ENCODE measurements at regions not wholly inside any gene's neighbourhood (a gene's known extent, or its start where the extent isn't known, plus 50 kb on each side); places are given as distances from the start of the nearest gene placed in this dataset.

DNA sequence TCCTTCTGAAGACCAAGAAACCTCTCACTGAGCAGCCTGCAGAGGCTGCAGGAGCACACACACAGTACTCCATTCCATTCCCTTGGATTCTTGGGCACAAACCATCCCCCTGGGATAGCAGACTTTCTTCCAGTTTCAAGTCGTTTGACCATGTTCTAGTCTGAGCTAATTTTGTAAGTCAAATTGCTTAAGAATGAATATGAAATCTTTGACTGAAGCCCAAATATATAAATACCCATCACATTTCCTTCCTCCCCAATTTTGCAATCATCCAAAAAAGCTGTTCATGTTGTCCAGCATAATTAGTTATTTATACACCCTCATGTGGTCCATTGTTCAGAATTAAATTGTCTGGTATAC lies 231.2 kb upstream of the TPRG1 start:
- intact Hi-C loops (cut with micrococcal nuclease) = no loop called here

- intact Hi-C loops (cut with micrococcal nuclease) = no loop called here
Observed at GRCh38 chr3:188941103-188941502, 230.7 kb upstream of the TPRG1 start.

DNA sequence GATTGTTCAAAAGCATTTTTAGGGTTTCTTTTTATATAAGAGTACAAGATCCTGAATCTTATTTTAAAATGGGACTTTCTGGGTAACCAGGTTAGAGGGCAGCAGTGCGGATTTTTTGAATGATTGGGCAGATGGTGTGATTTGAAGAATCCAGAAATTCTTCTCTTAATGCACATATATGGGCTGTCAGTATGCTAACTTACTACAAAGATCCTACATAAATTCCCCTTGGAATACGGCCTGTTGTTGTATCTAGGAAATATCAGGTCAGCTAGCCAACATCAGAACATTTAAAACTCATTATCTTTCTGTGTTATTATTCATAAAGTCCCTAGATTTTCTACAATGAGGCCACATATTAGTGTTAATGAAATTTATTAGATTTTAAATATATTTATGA lies 229.6 kb upstream of the TPRG1 start:
- intact Hi-C loops (cut with micrococcal nuclease) = no loop called here

- intact Hi-C loops (cut with micrococcal nuclease) = no loop called here
Observed at GRCh38 chr3:188943591-188943990, 228.2 kb upstream of the TPRG1 start.

GRCh38 chr3:188944108-188944507 lies 227.7 kb upstream of the TPRG1 start:
- intact Hi-C loops (cut with micrococcal nuclease) = no loop called here

- intact Hi-C loops (cut with micrococcal nuclease) = no loop called here
Observed at GRCh38 chr3:188946351-188947240, 225.2 kb upstream of the TPRG1 start.

- intact Hi-C loops (cut with micrococcal nuclease) = no loop called here
Observed at GRCh38 chr3:188947401-188948280, 224.1 kb upstream of the TPRG1 start.

- intact Hi-C loops (cut with micrococcal nuclease) = no loop called here
Observed at GRCh38 chr3:188948281-188948996, 223.3 kb upstream of the TPRG1 start.

DNA sequence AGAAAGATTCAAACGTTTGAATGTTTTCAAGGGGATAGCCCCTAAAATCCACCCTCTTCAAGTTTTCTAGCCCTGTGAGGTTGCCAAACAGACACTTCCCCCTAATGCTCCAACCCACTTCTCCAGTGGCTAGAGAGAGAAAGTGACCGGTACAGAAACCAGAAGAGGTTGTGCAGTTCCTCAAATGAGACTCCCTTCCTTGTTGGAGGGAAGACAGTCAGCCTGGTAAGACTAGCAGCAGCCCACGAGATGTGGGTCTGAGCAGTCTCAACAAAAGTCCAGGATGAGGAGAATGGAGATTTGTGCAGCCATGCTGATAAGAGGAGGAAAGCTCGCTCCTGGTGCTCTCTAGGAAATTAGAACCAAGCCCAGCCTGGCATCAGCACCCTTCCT lies 222.8 kb upstream of the TPRG1 start:
- intact Hi-C loops (cut with micrococcal nuclease) = no loop called here

DNA sequence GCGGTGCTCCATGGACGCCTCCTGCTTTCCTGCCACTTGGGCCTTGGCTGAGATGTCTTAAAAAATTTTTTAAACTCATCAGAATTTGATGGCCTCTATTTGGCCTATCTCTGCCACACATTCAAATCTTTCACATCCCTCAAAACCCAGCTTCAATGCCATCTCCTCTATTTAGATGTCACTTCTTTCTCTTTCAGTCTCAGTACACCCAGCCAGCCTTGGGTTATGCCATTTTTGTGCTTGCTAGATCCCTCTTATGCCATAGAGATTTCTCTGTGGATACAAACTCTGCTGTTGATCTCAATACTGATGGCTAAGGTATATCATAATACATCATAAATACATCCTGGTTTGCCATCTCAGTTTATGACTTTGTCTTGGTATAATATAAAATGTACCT lies 222.3 kb upstream of the TPRG1 start:
- intact Hi-C loops (cut with micrococcal nuclease) = no loop called here

DNA sequence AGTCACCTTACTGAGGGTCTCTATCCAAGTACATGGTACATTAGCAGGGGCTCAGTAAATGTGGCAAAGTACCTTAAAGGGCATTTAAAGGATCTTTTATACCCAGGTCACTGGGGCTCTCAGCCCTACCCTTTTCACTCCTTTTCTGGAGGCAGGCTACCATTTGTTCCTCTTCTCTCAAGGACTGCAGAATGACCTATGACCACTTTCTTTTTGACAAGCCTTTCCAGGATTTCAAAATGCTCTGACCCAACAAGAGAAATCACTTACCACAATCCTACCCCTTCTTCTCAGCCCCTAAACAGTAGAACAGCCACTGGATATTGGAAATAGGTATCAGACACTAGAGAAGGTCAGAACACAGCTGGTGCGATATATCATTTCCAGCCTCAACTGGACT lies 221.8 kb upstream of the TPRG1 start:
- intact Hi-C loops (cut with micrococcal nuclease) = loop anchor here (5.0 to 10.0 kb wide), 3 partner anchors 545 to 665 kb away; no protein-coding TSS in a partner anchor

GRCh38 chr3:188950832-188951489 lies 220.8 kb upstream of the TPRG1 start:
- intact Hi-C loops (cut with micrococcal nuclease) = loop anchor here (5.0 to 10.0 kb wide), 3 partner anchors 546 to 666 kb away; no protein-coding TSS in a partner anchor

DNA sequence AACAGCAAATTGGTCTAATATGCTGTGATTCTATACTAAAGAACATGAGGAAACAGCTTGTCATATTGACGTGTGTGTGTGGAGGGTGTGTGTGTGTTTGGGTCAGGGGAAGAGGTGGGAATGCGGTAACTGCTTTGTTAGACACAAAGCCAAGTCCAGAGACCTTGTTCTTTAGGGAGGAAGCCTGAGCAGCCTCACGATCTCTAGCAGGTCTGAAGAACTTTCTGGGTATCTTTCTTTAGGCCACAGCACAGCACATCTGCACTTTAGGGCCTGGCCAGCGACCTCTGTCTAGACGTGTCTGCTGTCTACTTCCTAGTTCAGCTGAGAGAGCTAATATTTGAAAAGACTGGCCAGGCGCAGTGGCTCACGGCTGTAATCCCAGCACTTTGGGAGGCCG lies 220.0 kb upstream of the TPRG1 start:
- intact Hi-C loops (cut with micrococcal nuclease) = loop anchor here (5.0 to 10.0 kb wide), 3 partner anchors 547 to 667 kb away; no protein-coding TSS in a partner anchor

DNA sequence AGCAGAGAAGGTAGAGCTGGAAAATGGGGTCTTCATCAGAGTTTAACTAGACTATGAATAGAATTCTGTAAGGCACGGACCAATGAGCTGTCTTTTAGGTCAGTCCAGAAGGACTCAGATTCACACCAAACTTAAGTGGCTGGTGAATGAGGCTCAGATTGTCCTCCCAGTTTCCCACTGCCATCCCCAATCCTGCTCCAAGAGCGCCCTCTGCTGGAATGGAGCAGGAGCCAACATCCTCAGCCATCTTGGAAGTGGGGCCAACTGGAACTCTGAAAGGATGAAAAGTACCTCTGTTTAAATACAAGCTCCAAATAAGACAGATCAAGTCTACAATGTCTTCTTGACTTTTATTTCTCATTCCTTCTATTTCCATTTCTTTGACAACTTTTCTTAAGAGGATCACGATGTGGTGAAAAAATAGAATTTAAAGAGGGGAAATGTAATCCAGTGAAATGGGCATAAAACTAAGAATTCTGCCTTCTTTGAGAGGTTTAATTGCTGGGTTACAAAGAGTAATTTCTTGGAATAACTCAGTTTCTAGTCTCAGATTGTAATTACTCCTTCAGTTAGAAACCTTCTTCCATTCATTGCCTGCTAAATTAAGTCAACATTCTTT lies 217.1 kb upstream of the TPRG1 start:
- intact Hi-C loops (cut with micrococcal nuclease) = loop anchor here (1.0 to 10.0 kb wide), 16 partner anchors 38 to 1636 kb away; partner anchors contain the start of gene LPP

GRCh38 chr3:188955919-188956318 lies 215.9 kb upstream of the TPRG1 start:
- intact Hi-C loops (cut with micrococcal nuclease) = loop anchor here (2.0 to 10.0 kb wide), 9 partner anchors 39 to 1637 kb away; partner anchors contain the start of gene LPP

DNA sequence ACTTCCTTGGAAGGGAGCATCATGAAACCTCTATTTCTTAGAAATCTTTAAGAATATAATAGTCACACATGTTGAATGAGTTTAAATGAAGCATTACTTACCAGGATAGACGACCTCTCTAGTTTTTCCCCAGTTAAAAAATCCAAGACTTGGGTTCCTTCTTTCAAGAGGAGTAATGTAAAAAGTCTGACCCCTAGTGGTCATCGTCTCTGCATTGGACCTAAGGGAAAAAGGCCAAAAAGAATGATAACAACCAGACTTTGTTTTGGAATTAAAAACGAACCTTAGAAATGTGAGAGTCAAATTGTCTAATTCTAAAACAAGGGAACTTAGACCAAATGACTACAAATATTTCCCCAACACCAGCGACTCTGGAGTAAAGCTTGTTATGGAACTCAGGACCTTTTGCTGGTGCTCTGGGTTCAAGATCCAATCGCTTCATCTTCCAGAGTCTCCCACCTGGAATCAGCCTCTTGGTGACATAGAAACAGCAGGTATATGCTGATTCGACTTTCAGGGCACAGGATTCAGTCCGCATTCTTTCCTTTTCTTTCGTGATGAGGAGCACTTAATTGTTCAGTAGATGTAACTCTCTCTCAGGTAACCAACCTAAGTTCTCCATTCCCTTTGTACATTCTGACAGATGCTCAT lies 214.8 kb upstream of the TPRG1 start:
- intact Hi-C loops (cut with micrococcal nuclease) = loop anchor here (5.0 to 10.0 kb wide), 4 partner anchors 552 to 1340 kb away; no protein-coding TSS in a partner anchor

- intact Hi-C loops (cut with micrococcal nuclease) = loop anchor here (2.0 to 10.0 kb wide), 5 partner anchors 82 to 1342 kb away; no protein-coding TSS in a partner anchor
Observed at GRCh38 chr3:188959013-188959412, 212.8 kb upstream of the TPRG1 start.

DNA sequence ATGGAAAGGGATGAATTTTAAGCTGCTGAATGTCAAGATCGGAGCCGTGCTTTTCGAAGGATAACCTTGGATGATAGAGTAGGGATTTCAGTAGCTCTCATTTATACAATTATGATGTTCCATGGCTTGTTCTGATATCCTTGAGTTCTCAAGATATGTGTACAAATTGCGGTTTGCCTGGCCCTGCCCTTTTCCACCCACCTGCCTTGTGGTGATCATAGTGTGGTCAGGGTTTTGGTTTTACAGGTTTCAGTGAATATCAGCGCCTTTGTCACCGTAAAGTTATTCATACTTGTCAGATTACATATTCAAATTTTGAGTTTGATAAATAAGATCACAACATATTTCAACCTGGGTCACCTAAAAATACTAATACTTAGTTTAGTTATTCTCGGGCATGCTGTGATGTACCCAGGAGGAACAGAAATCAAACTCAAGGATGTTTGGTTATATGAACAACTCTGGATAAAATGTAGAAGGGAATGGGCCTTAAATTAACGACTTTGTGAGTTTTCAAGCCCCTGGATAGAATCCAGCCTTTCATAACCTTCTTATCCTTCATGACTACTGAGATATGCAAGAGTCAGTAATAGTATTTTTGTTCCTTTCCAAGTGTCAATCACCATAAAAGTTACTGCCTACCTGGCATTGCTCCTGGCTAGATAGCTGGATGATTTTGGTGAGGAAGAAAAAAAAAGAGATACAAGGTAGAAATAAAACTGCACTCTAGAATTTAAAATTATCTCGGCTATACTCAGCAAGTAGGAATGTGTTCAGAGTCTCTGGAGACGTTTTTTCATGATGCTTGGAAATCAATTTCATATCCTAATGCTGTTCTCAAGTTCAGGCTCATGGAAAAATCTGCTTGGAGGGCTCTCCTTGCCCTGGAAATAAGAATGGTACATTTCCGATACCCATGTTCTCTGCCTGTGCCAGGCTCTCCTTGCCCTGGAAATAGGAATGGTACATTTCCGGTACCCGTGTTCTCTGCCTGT lies 209.2 kb upstream of the TPRG1 start:
- intact Hi-C loops (cut with micrococcal nuclease) = no loop called here

Measured in T-helper 1 cell treated with Interleukin-12 subunit alpha and Interleukin-12 subunit beta and Interleukin-4 antibody, amounts not matched to agents 30 ng/mL and 1 ng/mL, for 36 hours (primary cell).